A673 (cell line): ENCODE measurements at regions not wholly inside any gene's neighbourhood (a gene's known extent, or its start where the extent isn't known, plus 50 kb on each side); places are given as distances from the start of the nearest gene placed in this dataset.

Source experiments
- BruUV-seq: library from RNA; stranded (reverse); fragments of 400-500 nt; replicated peaks from 2 replicates; lab custom pipeline; 2021; lab: Mats Ljungman, UMichigan
- CTCF ChIA-PET: fragments of 300-600 bp; sonication (Branson Sonifier 250); formaldehyde crosslinking; loops from one replicate; lab custom pipeline; 2022; ENCODE audit warnings: antibody characterized with exemption; lab: Charles Lee
- POLR2A ChIA-PET: fragments of 300-600 bp; sonication (Branson Sonifier 250); formaldehyde crosslinking; loops from one replicate; lab custom pipeline; 2022; ENCODE audit warnings: antibody characterized with exemption; ENCODE audit not compliant: low non-redundant PET; lab: Charles Lee
- DNase-seq: peaks from one replicate; pipeline ENCODE4 v3.0.0-alpha.2; 2015; ENCODE audit warnings: low spot score
- H3K27ac ChIP-seq: fragments of 200-600 bp; sonication (generic); 2 replicates; pipeline ENCODE4 v1.5.1; 2016; ENCODE audit warnings: mixed run types, low read depth, mild to moderate bottlenecking, mixed read lengths, antibody characterized with exemption, low read length; ENCODE audit not compliant: poor library complexity, severe bottlenecking
- H3K27me3 ChIP-seq: fragments of 200-600 bp; sonication (generic); replicated peaks from 2 replicates; pipeline ENCODE4 v1.6.1; 2017; ENCODE audit warnings: mixed run types, low read depth, mild to moderate bottlenecking, mixed read lengths, antibody characterized with exemption, low read length; ENCODE audit not compliant: insufficient read depth, poor library complexity
- H3K36me3 ChIP-seq: fragments of 200-600 bp; sonication (generic); 2 replicates; pipeline ENCODE4 v1.6.1; 2016; ENCODE audit warnings: mixed run types, mild to moderate bottlenecking, mixed read lengths, antibody characterized with exemption, low read length; ENCODE audit not compliant: insufficient read depth, poor library complexity, severe bottlenecking
- H3K4me1 ChIP-seq: fragments of 200-600 bp; sonication (generic); 2 replicates; pipeline ENCODE4 v1.6.1; 2017; ENCODE audit warnings: mixed run types, mild to moderate bottlenecking, mixed read lengths, antibody characterized with exemption, low read length; ENCODE audit not compliant: insufficient read depth, poor library complexity, severe bottlenecking
- H3K4me3 ChIP-seq: fragments of 200-600 bp; sonication (generic); 2 replicates; pipeline ENCODE4 v1.5.1; 2016; ENCODE audit warnings: low read depth, mixed run types, mild to moderate bottlenecking, mixed read lengths, low read length; ENCODE audit not compliant: poor library complexity, severe bottlenecking
- H3K9me3 ChIP-seq: fragments of 200-600 bp; sonication (generic); 2 replicates; pipeline ENCODE4 v1.6.1; 2016; ENCODE audit warnings: mixed run types, low read depth, mild to moderate bottlenecking, mixed read lengths, antibody characterized with exemption, low read length; ENCODE audit not compliant: poor library complexity, severe bottlenecking
- EZH2 ChIP-seq: fragments of 200-600 bp; sonication (generic); IDR thresholded peaks from 2 replicates; pipeline ENCODE4 v1.6.1; 2017; ENCODE audit warnings: borderline replicate concordance, low read depth, mild to moderate bottlenecking, mixed read lengths, antibody characterized with exemption, low read length; ENCODE audit not compliant: poor library complexity, severe bottlenecking
- intact Hi-C: fragments of 100-400 bp; cut with micrococcal nuclease; formaldehyde crosslinking; loops from one replicate; pipeline ENCODE4 v1.10.0; 2022; ENCODE audit not compliant: unreplicated experiment
- TF ChIP-seq, protein P1 (sequence below): fragments of 300-800, 200-600 bp; sonication (generic); conservative IDR thresholded peaks from 2 replicates; pipeline ENCODE4 v1.5.1; 2017; ENCODE audit warnings: low read depth, mild to moderate bottlenecking, antibody characterized with exemption, low read length, moderate library complexity, mixed read lengths

DNA sequence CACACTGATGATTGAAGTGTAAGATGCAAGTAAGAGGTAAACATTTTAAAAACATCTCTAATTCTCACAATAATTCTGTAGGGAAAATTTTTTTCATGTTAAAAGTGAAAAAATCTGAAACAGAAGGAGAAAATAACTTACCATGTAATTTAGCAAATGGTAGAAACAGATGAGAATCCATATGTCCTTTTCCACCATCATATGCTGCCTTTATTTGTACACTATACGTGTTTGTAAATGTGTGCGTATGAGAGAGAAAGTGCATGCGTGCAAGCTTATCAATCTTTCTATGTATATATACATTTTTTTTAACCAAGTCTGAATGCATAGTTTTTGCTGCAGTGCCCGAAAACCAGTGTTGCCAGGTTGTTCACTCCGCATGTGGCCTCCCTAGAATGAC lies 186.7 kb downstream of the IZUMO3 start:
- intact Hi-C loops, result no loop called here
- ChIA-PET POLR2A (no interaction called here), CTCF (no interaction called here)
- Histone ChIP-seq H3K4me3 (no peak overlapping the region), H3K27me3 (no peaks in the 10 kb centered on the region), H3K36me3 (no peaks in the 10 kb centered on the region), H3K4me1 (no peaks in the 10 kb centered on the region), H3K9me3 (no peaks in the 10 kb centered on the region), H3K27ac (no peak overlapping the region)
- no TSS peak for BruUV-seq
- DNase-seq, result no peak
- TF ChIP-seq, protein P1, sequence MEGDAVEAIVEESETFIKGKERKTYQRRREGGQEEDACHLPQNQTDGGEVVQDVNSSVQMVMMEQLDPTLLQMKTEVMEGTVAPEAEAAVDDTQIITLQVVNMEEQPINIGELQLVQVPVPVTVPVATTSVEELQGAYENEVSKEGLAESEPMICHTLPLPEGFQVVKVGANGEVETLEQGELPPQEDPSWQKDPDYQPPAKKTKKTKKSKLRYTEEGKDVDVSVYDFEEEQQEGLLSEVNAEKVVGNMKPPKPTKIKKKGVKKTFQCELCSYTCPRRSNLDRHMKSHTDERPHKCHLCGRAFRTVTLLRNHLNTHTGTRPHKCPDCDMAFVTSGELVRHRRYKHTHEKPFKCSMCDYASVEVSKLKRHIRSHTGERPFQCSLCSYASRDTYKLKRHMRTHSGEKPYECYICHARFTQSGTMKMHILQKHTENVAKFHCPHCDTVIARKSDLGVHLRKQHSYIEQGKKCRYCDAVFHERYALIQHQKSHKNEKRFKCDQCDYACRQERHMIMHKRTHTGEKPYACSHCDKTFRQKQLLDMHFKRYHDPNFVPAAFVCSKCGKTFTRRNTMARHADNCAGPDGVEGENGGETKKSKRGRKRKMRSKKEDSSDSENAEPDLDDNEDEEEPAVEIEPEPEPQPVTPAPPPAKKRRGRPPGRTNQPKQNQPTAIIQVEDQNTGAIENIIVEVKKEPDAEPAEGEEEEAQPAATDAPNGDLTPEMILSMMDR, result no peak
- no peak for TF ChIP-seq EZH2

DNA sequence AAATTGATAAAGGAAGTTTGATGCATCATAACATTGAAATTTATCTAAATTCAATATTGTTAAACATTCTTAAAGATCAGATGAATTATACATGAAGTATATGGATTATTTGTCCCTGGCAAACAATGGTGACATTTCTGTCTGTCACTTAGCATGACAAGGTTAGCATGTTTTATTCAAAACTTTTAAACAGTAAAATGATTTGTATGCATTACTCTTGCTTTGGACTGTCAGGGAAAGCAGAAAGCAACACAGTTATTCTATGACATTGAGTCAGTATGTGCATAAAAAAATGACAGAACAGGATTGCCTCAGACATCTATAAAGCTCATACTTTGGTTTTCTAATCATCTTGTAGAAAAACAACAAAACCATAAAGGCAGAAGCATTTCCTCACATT lies 193.7 kb downstream of the IZUMO3 start:
- ChIA-PET CTCF (no interaction called here), POLR2A (no interaction called here)
- Histone ChIP-seq H3K4me3 (no peak overlapping the region), H3K27me3 (no peaks in the 10 kb centered on the region), H3K36me3 (no peaks in the 10 kb centered on the region), H3K9me3 (no peaks in the 10 kb centered on the region), H3K27ac (no peak overlapping the region), H3K4me1 (no peaks in the 10 kb centered on the region)
- intact Hi-C loops, result no loop called here
- BruUV-seq, result no TSS peak
- no peak for DNase-seq
- TF ChIP-seq, protein P1, result no peak
- TF ChIP-seq EZH2, result no peak

DNA sequence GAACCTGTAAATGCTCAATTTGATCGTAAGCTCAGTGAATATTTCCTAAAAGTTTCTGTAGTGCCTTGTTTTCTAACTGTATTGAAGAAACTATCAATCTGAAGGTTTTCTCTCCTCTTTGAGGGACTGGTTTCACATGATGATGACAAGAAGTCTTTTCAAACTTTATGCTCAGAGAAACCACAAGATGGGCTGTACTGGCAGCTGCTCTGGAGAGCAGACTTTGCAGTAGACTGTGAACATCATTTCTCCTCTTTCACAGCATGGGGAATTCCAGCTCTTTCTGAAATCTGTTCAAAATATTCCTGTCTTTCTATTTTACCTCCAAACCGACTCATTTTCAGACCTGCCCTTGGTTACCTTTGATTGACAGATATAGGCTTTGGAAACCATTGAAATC lies 194.4 kb downstream of the IZUMO3 start:
- Histone ChIP-seq H3K4me1 (no peaks in the 10 kb centered on the region), H3K27me3 (no peaks in the 10 kb centered on the region), H3K36me3 (no peaks in the 10 kb centered on the region), H3K27ac (no peak overlapping the region), H3K4me3 (no peak overlapping the region), H3K9me3 (no peaks in the 10 kb centered on the region)
- TF ChIP-seq EZH2, result no peak
- TF ChIP-seq, protein P1, result no peak
- BruUV-seq, result no TSS peak
- intact Hi-C loops, result no loop called here
- CTCF ChIA-PET, result no interaction called here
- DNase-seq, result no peak
- POLR2A ChIA-PET, result no interaction called here
